ENCODE measurements at regions not wholly inside any gene's neighbourhood (a gene's known extent, or its start where the extent isn't known, plus 50 kb on each side); places are given as distances from the start of the nearest gene placed in this dataset.
"Not testable (repeated sequence)": the region's sequence is repeated elsewhere in the genome, so short reads cannot be mapped to it uniquely, and the experiment has no call there.

DNA sequence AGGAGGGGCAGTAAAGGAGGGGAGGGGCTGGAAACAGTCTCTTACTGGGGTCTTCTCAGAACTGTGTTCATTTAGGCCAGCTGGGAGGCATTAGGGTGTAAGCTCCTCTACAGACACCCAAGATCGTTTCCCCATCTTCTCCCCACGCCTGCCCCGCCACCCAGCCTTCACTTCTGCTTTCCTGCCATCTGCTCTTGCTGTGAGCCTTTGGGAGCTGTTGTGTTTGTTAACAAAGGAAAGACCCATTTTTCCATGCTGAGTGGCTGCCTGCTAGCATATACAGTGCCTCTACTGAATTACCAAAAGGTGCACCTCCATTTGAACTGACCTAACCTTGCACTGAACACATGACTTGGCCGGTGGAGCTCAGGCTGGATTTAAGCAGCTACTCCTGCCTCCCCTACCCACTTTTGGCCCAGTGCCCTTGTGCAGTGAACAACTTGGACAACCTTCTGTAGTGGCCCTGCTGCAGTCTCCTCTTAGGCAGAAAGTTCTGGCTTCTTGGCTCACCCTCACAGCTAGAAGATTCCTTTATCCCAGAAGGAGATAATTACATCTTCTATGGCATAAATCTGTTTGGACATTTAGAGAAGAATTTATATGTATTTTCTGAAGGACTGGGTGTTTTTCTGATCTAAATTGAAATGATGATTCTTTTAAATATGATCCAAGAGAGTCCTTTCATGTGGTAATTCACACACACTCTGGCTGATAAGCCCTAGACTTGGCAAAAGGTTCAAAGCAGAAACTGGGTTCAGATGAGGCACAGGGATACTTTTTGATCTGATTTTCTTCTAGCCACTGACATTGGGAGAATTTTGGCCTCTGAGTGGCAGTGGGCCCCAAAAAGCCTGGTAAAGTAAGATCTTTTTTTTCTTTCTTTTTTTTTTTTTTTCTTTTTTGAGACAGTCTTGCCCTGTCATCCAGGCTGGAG, 81.9 kb upstream of the HNF1B start:
- POLR2A ChIA-PET: no interaction called here
- H3K27ac Mint-ChIP-seq: no peak overlapping the region
- H3K4me1 Mint-ChIP-seq: peaks cover 12% of the 10 kb centered on the region
- no peaks in the 10 kb centered on the region for H3K36me3 Mint-ChIP-seq (ENCODE audit: low read depth)
- H3K4me3 Mint-ChIP-seq: no peak overlapping the region
- no peak for DNase-seq
- no peaks in the 10 kb centered on the region for H3K9me3 Mint-ChIP-seq
- CTCF ChIA-PET: interaction anchor here (0.9 to 1.3 kb wide), 2 partner anchors 11 to 101 kb away, joined by 3 to 4 read pairs; no protein-coding TSS in a partner anchor
- H3K27me3 Mint-ChIP-seq: peaks cover 19% of the 10 kb centered on the region

DNA sequence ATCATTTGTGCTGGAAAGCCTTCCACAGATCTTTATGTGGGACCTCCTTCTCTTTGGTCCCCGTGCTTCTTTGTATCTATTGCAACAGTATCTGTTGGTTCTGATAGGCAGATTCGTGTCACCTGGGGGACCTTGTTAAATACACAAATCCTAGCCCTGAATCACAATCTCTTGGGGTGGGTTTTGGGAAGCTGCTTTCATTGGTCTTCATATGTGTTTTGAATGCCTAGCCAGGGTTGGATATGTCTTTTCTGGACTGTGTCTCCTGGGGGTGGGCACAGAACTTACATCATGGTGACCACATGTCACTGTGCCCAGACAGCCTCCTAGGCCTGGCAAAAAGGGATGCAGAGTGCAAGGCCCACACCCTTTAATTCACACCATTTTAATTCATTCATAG, 81.0 kb upstream of the HNF1B start:
- no peak for DNase-seq
- POLR2A ChIA-PET: no interaction called here
- H3K9me3 Mint-ChIP-seq: no peaks in the 10 kb centered on the region
- no peak overlapping the region for H3K4me3 Mint-ChIP-seq
- CTCF ChIA-PET: interaction anchor here (1.3 kb wide), 1 partner anchor 10 kb away, joined by 4 read pairs; no protein-coding TSS in a partner anchor
- peaks cover 14% of the 10 kb centered on the region for H3K27me3 Mint-ChIP-seq
- no peaks in the 10 kb centered on the region for H3K36me3 Mint-ChIP-seq (ENCODE audit: low read depth)
- peaks cover 12% of the 10 kb centered on the region for H3K4me1 Mint-ChIP-seq
- H3K27ac Mint-ChIP-seq: no peak overlapping the region

DNA sequence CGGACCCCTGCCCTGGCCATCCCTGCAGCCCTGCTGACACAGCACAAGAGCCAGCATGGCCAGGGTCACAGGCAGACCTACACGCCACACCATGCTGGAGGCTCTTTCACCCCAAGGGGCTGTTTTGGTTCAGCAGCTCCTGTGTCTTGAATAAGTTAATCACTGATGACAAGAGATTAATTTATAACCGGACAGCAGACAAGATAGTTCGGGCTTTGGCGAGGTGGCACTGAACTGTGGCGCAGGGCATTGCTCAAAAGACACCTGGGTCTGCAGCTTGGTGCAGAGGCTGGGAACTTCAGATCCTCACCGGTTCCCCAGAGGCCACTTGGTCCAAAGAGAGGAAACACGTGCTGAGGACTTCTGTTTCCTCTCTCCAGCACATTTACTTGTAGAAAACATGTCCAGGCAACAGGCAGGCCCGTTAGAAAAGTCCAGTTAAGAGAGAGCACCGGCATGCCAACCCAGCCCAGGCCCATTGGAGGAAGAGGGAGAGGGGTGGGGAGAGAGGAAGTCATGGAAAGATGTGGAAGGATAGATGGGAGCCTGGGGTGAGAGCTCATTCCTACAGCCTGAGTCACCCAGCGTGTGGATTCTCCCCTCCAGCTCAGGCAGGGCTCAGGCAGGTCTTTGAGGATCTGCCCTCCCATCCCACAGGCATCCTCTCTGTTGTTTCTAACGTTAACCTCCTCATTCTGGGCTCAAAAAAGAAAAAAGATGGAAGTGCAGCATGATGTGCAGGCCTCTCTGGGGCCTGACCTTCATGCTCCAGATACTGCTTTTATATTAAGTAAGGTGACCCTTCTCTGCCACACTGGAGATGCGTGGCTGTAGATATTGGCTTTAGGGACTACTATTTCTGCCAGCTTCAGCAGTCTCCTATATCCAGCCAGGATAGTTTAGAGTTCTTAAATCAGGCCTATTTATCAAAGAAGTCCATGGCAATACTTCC, 80.0 kb upstream of the HNF1B start:
- DNase-seq: no peak
- CTCF ChIA-PET: interaction anchor here (0.5 kb wide), 1 partner anchor 844 kb away, joined by 4 read pairs; no protein-coding TSS in a partner anchor
- Mint-ChIP-seq H3K4me3 (no peak overlapping the region), H3K4me1 (peaks cover 19% of the 10 kb centered on the region), H3K9me3 (no peaks in the 10 kb centered on the region), H3K27me3 (peaks cover 9% of the 10 kb centered on the region), H3K27ac (no peak overlapping the region), H3K36me3 (ENCODE audit: low read depth) (no peaks in the 10 kb centered on the region)
- POLR2A ChIA-PET: no interaction called here

DNA sequence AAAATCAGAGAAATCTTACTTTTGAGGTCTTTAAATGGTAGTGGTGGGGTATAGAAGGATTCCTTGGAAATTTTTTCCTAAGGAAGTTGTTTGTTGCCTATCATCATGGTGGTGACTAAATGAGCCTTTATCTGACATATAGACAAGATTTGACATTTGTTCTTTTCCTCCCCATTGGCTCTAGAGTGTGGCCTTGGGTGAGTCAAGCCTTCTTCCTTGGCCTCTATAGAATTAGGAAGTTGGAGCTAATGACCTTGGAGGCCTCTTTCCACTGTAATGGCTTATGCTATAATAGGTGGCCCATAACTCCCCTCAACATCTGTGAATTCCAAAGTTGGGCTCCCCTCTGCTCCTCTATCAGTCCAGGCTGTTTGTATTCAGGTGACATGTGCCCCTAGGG, 79.1 kb upstream of the HNF1B start:
- H3K27ac Mint-ChIP-seq: no peak overlapping the region
- peaks cover 9% of the 10 kb centered on the region for H3K27me3 Mint-ChIP-seq
- H3K4me1 Mint-ChIP-seq: peaks cover 20% of the 10 kb centered on the region
- ChIA-PET CTCF (no interaction called here), POLR2A (no interaction called here)
- DNase-seq: no peak
- no peaks in the 10 kb centered on the region for H3K36me3 Mint-ChIP-seq (ENCODE audit: low read depth)
- no peak overlapping the region for H3K4me3 Mint-ChIP-seq
- no peaks in the 10 kb centered on the region for H3K9me3 Mint-ChIP-seq

DNA sequence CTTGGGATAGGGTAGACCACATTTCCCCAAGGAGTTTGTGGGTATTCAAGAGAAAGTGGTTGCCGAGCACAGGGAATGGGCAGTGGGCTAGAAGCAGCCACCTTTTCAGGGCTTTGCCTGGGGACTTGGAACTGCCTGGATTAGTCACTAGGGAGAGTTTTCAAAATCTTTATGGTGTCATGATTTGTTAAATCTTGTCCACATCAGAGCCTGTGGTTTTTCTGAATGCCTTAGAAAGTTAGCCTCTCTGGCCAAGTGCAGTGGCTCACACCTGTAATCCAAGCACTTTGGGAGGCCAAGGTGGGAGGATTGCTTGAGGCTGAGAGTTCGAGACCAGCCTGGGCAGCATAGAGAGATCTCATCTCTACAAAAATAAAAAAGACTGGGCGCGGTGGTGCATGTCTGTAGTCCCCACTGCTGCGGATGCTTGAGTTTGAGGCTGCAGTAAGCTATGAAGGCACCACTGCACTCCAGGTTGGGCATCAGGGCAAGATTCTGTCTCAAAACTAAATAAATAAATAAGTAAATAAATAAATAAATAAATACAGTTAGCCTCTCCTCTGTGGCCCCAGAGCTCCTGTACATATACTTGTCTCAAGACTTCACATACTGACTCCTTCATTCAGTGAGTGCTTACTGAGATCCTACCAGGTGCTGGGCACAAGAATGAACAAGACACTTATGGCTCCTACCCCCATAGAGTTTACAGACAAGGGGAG, 76.3 kb upstream of the HNF1B start:
- H3K36me3 Mint-ChIP-seq (ENCODE audit: low read depth): no peaks in the 10 kb centered on the region
- H3K4me1 Mint-ChIP-seq: peaks cover 16% of the 10 kb centered on the region
- H3K4me3 Mint-ChIP-seq: no peak overlapping the region
- H3K27ac Mint-ChIP-seq: no peak overlapping the region
- POLR2A ChIA-PET: no interaction called here
- no peaks in the 10 kb centered on the region for H3K9me3 Mint-ChIP-seq
- peaks cover 7% of the 10 kb centered on the region for H3K27me3 Mint-ChIP-seq
- no peak for DNase-seq
- CTCF ChIA-PET: no interaction called here

DNA sequence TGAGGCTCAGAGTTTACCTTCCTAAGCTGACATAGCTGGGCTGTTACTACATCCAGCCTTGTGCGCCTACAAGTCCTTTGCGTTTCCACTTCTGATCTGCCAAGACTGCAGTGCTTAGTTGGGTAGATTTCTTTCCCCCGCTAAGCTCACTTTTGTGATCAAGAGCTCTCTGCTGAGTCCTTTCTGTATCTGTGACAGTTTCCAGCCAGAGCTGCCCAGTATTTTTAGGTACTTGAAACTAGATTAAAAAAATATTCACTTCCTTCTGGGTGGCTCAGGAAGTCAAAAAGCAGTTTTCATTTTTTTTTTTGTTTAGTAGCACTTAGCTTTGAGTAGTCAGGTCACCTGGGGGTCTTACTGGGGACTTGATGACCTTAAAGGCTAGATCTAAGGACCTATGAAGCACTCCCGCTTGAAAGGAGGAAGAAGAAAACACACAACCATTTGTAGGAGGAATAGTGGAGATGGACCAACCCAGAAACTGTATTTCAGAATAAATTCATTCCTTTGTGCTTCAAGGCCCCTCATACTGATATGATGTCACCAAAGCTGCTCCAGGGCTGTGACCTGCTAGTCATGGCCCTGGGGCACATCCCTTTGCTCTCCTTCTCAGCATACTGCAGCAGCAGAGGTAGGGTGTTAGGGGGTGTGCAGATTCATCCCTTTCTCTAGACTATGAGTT, 75.6 kb upstream of the HNF1B start:
- POLR2A ChIA-PET: no interaction called here
- H3K27ac Mint-ChIP-seq: peak overlapping the region; percentile 56
- CTCF ChIA-PET: interaction anchor here (1.1 kb wide), 1 partner anchor 16 kb away, joined by 6 read pairs; no protein-coding TSS in a partner anchor
- no peaks in the 10 kb centered on the region for H3K9me3 Mint-ChIP-seq
- H3K4me1 Mint-ChIP-seq: peaks cover 18% of the 10 kb centered on the region
- H3K36me3 Mint-ChIP-seq (ENCODE audit: low read depth): no peaks in the 10 kb centered on the region
- peaks cover 6% of the 10 kb centered on the region for H3K27me3 Mint-ChIP-seq
- no peak for DNase-seq
- no peak overlapping the region for H3K4me3 Mint-ChIP-seq

DNA sequence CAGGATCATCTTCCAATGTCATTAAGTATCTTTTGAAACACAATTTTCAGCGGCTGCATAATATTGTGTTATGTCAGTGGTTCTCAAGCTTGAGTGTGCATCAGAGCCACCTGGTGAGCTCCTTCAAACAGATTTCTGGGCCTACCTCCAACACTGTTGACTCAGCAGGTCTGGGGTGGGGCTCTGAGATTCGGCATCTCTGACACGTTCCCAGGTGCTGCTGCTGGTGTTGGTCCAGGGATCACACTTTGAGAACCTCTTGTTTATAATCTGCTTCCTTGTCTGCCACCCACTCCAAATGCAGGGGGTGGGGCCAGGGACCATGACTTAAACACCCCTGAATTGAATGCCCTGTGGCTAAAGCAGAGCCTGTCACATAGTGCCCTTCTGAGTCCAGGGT, 73.8 kb upstream of the HNF1B start:
- Mint-ChIP-seq H3K27ac (no peak overlapping the region), H3K36me3 (ENCODE audit: low read depth) (no peaks in the 10 kb centered on the region), H3K27me3 (peaks cover 21% of the 10 kb centered on the region), H3K4me1 (peaks cover 18% of the 10 kb centered on the region), H3K4me3 (no peak overlapping the region), H3K9me3 (no peaks in the 10 kb centered on the region)
- no peak for DNase-seq
- POLR2A ChIA-PET: no interaction called here
- CTCF ChIA-PET: interaction anchor here (1.4 kb wide), 1 partner anchor 16 kb away, joined by 3 read pairs; no protein-coding TSS in a partner anchor

DNA sequence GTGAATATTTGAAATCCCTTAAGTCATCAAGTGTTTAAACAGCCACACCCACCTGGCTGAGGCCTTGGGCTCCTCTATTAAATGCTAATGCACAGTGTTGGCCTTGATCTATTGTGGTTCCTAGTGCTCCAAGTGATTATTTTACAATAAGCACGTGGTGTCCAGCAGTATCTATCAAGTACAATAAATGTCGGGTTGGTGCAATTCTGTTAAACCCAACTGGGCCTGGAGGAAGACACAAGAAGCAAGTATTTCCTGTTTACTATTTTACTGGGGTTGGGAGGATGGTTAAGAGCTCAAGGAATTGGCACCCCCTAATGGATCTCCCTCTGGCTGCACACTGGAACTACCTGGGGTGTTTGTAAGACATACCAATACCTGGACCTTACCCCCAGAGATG, 72.1 kb upstream of the HNF1B start:
- Mint-ChIP-seq H3K27ac (peak overlapping the region; percentile 20), H3K9me3 (no peaks in the 10 kb centered on the region), H3K4me3 (no peak overlapping the region), H3K4me1 (peaks cover 18% of the 10 kb centered on the region), H3K27me3 (peaks cover 36% of the 10 kb centered on the region), H3K36me3 (ENCODE audit: low read depth) (no peaks in the 10 kb centered on the region)
- CTCF ChIA-PET: interaction anchor here (1.3 to 1.4 kb wide), 2 partner anchors 10 to 22 kb away, joined by 3 to 4 read pairs; no protein-coding TSS in a partner anchor
- DNase-seq: no peak
- POLR2A ChIA-PET: no interaction called here

DNA sequence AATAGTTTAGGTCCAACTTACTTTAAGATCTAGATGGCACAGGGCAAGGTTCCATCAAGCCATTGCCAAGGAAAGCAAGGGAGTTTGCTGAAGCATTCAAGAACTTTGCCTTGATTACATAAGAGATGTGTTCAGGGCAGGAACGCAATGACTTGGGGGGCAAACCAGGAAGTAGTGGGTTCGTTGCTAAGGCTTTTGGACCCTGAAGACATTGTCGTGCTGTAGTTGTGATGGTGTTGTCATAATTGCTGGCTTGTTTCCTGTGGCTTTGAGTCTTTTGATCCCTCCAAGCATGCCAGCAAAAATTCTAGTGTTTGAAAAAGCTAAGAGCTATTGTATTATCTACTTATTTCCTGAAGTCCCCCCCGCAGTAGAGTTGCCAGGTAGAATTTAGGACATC, 70.7 kb upstream of the HNF1B start:
- CTCF ChIA-PET: interaction anchor here (1.1 to 1.3 kb wide), 2 partner anchors 11 to 24 kb away, joined by 3 to 4 read pairs; no protein-coding TSS in a partner anchor
- DNase-seq: no peak
- H3K36me3 Mint-ChIP-seq (ENCODE audit: low read depth): no peaks in the 10 kb centered on the region
- H3K27ac Mint-ChIP-seq: no peak overlapping the region
- H3K4me3 Mint-ChIP-seq: no peak overlapping the region
- no peaks in the 10 kb centered on the region for H3K9me3 Mint-ChIP-seq
- peaks cover 48% of the 10 kb centered on the region for H3K27me3 Mint-ChIP-seq
- POLR2A ChIA-PET: no interaction called here
- H3K4me1 Mint-ChIP-seq: peaks cover 17% of the 10 kb centered on the region

DNA sequence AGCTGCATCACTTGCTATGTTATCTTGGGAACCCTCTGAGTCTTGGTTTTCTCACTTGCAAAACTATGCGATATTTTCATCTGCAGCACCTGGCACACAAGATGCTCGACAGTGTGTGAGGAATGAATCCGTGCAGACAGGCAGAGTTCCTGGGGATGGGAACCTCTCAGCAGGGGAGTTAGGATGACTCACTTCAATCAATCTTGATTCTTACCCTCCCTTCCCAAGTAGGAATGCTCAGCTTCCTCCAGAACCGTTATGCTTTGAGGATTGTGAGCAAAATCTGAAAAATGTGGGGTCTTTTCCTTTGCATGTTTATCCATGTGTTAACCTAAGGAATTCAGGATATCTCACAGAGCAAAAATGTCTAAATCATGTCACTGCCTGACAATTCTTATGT, 68.9 kb upstream of the HNF1B start:
- ChIA-PET POLR2A (no interaction called here), CTCF (no interaction called here)
- no peaks in the 10 kb centered on the region for H3K9me3 Mint-ChIP-seq

DNA sequence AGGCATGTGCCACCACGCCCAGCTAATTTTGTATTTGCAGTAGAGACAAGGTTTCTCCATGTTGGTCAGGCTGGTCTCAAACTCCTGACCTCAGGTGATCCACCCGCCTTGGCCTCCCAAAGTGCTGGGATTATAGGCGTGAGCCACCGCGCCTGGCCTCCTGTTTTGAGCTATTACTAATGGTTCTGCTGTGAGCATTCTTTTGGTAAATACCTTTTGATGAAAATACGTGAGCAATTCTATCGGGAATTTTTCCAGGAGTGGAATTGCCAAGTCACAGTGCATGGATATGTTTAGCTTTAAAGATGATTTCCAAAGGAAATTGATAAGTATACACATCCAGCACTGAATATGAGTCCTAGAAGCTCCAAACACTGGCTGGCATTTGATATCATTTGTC, 64.0 kb upstream of the HNF1B start:
- H3K4me1 Mint-ChIP-seq; H3K27ac Mint-ChIP-seq; CTCF ChIA-PET; H3K36me3 Mint-ChIP-seq (ENCODE audit: low read depth); POLR2A ChIA-PET; H3K9me3 Mint-ChIP-seq; H3K4me3 Mint-ChIP-seq; DNase-seq: not testable (repeated sequence)
- peaks cover 48% of the 10 kb centered on the region for H3K27me3 Mint-ChIP-seq

More for the DNA sequence above, 68.9 kb upstream of the HNF1B start:
- H3K27ac Mint-ChIP-seq: no peak overlapping the region
- no peak overlapping the region for H3K4me3 Mint-ChIP-seq
- peaks cover 54% of the 10 kb centered on the region for H3K27me3 Mint-ChIP-seq
- H3K36me3 Mint-ChIP-seq (ENCODE audit: low read depth): no peaks in the 10 kb centered on the region
- DNase-seq: no peak
- peaks cover 9% of the 10 kb centered on the region for H3K4me1 Mint-ChIP-seq
